ENCODE measurements at regions not wholly inside any gene's neighbourhood (a gene's known extent, or its start where the extent isn't known, plus 50 kb on each side); places are given as distances from the start of the nearest gene placed in this dataset.

GRCh38 chr9:109870365-109870764 lies 90.4 kb downstream of the PALM2AKAP2 start:
- Histone ChIP-seq H3K36me3 (replicated peaks in 1 of 2; ENCODE audit: control insufficient read depth in 1 of 2, insufficient read depth in 2 of 2, low read length in 2 of 2) (no peaks in the 10 kb centered on the region), H3K27ac (ENCODE audit: extremely low read length, insufficient read depth, low read length) (no peak overlapping the region), H3K79me2 (ENCODE audit: insufficient read depth, low read length) (no peaks in the 10 kb centered on the region), H2AFZ (ENCODE audit: low read length) (no peak overlapping the region), H3K9ac (ENCODE audit: insufficient read depth, low read depth, low read length) (no peak overlapping the region), H3K9me3 (ENCODE audit: low read length) (no peaks in the 10 kb centered on the region), H3K4me1 (ENCODE audit: insufficient read depth, low read length) (no peaks in the 10 kb centered on the region), H3K4me3 (replicated peaks in 1 of 3; ENCODE audit: insufficient read depth in 1 of 3, low read depth in 2 of 3, low read length in 3 of 3) (no peak overlapping the region), H3K4me2 (ENCODE audit: low read depth, low read length) (no peak overlapping the region), H3K27me3 (ENCODE audit: control insufficient read depth in 1 of 2, insufficient read depth in 2 of 2, low read length in 2 of 2) (no peaks in the 10 kb centered on the region), H4K20me1 (ENCODE audit: insufficient read depth, low read length) (no peaks in the 10 kb centered on the region)
- no peak for ATAC-seq
- POLR2A ChIA-PET = no interaction called here
- in situ Hi-C loops (cut with HindIII; ENCODE audit: extremely low pct_ligation_motif_present, low pct_unique_long_range_greater_than_20kb) (no loop called here), intact Hi-C loops (cut with micrococcal nuclease; ENCODE audit: unreplicated experiment) (no loop called here)
- DNase-seq (ENCODE audit: low spot score) = no peak
- 36% methylated on average over 6 of the region's 6 CpGs for WGBS (ENCODE audit: low lambda C conversion rate)
- TF ChIP-seq, protein P1, sequence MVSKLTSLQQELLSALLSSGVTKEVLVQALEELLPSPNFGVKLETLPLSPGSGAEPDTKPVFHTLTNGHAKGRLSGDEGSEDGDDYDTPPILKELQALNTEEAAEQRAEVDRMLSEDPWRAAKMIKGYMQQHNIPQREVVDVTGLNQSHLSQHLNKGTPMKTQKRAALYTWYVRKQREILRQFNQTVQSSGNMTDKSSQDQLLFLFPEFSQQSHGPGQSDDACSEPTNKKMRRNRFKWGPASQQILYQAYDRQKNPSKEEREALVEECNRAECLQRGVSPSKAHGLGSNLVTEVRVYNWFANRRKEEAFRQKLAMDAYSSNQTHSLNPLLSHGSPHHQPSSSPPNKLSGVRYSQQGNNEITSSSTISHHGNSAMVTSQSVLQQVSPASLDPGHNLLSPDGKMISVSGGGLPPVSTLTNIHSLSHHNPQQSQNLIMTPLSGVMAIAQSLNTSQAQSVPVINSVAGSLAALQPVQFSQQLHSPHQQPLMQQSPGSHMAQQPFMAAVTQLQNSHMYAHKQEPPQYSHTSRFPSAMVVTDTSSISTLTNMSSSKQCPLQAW (CRISPR knock-in tag; IDR thresholded peaks at IDR 0.05) = no peak
- TF ChIP-seq DDIT3 (CRISPR knock-in tag; IDR thresholded peaks at IDR 0.05) (no peak), ARID5B (CRISPR knock-in tag; IDR thresholded peaks at IDR 0.05) (no peak), SMARCC2 (IDR thresholded peaks at IDR 0.05) (no peak), ELF1 (CRISPR knock-in tag; IDR thresholded peaks at IDR 0.05) (no peak), MIER3 (CRISPR knock-in tag; IDR thresholded peaks at IDR 0.05; ENCODE audit: borderline replicate concordance) (no peak), ZNF660 (CRISPR knock-in tag; IDR thresholded peaks at IDR 0.05; ENCODE audit: borderline replicate concordance, low read depth) (no peak), CREB3 (CRISPR knock-in tag; IDR thresholded peaks at IDR 0.05) (no peak)
- no TSS peak for BruUV-seq (replicated peaks)
- CTCF ChIA-PET (ENCODE audit: low intra/inter-chr PET ratio, low total read pairs) = no interaction called here
- no peak for FAIRE-seq
